GM19023 (cell line): ENCODE measurements at regions not wholly inside any gene's neighbourhood (a gene's known extent, or its start where the extent isn't known, plus 50 kb on each side); places are given as distances from the start of the nearest gene placed in this dataset.

Source experiments
- ATAC-seq: cut with Tn5 transposase; IDR thresholded peaks from one replicate; pipeline ENCODE4 v1.9.1; 2021; ENCODE audit warnings: mild to moderate bottlenecking, moderate library complexity; ENCODE audit not compliant: unreplicated experiment

DNA sequence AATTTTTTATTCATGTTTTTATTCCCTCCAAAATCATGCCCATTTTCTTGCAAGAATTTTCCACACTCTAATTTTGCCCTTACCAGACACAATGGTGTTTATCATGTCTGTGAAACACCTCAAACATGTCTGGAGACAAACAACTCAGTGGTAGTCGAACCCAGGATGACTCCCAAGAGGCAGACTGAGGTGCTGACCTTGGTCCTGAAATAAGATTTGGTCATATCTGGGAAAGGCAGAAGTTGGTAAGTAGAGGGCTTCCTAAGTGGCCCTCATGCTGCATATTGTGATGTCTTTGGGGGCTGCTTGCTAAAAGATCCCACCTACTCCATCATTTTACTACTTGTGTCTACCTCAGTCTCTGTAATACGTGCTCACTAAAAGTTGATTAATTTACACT lies 369.4 kb upstream of the ISX start:
- no peak for ATAC-seq

GRCh38 chr22:34702279-34702678 lies 363.7 kb upstream of the ISX start:
- no peak for ATAC-seq

- no peak for ATAC-seq
Measured at GRCh38 chr22:34709641-34710040, 356.3 kb upstream of the ISX start.

DNA sequence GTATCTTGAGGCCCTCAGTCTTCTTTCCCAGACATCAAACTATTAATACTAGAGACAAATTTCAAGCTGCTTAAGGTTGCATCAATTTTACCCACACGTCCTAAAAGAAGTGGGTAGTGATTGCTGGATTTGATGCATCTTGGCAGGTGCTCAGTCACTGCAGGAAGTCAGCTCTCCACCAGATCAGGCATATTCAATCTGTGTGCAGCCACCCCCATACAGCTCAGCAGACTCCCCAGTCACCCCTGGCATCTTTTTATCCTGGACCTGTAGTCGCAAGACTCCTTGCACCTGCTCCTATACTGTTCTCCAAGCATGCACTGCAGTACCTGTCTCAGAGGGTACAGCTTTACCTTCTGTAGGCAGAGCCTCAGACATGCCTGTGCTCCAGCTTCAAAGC lies 343.1 kb upstream of the ISX start:
- ATAC-seq, result no peak

DNA sequence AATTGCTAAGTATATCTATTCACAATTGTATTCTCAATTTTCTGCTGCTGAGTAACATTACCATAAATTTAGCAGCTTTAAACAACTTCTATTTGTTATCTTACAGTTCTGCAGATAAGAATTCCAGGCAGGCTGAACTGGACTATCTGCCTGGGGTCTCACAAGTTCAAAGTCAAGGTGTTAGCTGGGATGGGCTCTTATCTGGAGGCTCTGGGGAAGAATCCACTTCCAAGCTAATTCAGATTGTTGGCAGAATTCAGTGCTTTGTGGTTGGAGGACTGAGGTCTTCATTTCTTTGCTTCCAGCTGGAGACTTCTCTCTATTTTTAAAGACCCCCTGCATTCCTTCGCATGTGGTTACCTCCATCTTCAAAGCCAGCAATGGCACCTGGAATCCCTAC lies 329.9 kb upstream of the ISX start:
- no peak for ATAC-seq

- ATAC-seq, result no peak
Measured at GRCh38 chr22:34738661-34739400, 327.1 kb upstream of the ISX start.

DNA sequence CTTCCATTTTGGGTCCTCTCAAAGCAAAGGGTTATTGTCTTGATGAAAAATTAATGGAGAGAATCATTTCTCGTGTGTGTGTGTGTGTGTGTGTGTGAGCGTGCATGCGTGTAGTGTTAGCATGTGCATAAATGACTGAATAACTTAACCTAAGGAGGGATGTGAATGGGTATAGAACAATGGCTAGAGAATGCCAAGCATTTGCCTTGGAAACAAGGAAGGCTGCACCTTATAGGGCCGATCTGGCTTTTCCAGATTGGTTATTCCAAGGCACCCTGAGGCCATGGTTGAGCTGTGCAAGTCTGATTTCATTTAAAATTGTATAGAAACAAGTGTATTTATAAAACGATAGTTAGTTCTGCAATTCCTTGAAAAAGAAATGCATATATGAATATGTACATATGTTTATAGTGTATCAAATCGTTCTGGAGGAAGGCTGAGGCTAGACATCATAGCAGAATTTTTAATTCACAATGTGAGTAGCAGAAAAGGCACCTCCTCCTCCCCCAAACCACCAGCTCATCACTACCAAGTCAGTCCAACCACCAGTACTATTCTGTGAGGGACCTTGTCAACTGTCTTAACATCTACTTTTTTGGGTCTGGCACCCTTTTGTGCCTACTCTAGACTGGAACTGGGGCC lies 322.7 kb upstream of the ISX start:
- no peak for ATAC-seq

GRCh38 chr22:34760276-34761008 lies 305.5 kb upstream of the ISX start:
- ATAC-seq, result no peak

- ATAC-seq, result no peak
Measured at GRCh38 chr22:34761111-34761510, 304.8 kb upstream of the ISX start.

DNA sequence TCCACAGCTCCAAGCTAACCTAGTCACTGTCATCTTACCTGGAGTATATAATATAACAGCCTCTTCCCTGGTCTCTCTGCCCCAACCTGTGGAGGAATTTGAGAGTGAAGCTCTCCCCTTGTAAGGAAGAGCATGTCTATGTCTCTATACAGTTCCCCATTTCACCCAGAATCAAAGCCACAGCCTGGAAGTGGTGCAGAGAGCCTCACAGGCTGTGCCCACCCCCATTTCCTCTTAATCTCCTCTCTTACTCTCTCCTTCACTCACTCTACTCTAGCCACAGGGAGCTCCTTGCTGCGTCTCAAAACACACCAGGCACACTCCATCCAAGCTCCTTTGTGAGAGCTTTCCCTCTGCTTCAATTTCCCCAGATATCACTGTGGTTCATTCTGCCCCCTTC lies 302.5 kb upstream of the ISX start:
- ATAC-seq, result no peak

DNA sequence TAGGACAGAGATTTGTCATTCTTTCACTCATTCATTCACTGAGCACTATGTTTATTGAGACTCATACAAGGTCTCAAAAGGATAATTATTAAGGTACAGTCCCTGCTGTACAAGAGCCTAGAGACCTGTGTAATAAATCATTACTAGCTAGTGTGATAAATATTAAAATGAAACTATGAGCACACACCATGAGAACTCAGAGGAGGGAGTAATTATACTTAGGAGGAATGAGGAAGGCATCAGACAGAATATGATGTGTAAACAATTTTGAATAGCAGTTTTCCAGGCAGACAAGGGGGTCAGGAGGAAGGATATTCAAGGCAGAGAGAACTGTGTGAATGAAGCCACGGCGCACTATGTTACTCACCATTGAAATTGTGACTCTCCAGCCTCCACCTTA lies 300.8 kb upstream of the ISX start:
- ATAC-seq, result no peak

- no peak for ATAC-seq
Measured at GRCh38 chr22:34769361-34769760, 296.6 kb upstream of the ISX start.

GRCh38 chr22:34776817-34777216 lies 289.1 kb upstream of the ISX start:
- no peak for ATAC-seq

- ATAC-seq, result no peak
Measured at GRCh38 chr22:34781681-34782080, 284.3 kb upstream of the ISX start.

DNA sequence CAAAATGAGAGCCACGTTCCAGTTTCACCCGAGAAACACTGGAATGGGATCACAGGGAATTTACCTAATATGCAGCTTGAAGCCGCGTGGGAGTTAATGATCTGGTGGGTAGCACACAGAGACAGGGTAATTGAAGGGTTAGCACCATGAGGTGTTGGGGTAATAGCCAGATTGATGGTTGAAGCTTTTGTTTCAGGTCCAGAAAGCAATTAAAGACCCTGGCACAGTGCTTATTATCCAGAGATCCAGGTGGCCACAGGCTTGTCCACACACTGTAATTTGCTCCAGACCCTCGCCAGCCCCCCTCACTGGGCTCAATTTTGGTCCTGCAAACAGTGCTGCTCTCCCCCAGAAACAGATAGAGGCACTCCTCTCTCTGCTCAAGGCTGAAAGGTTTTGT lies 282.5 kb upstream of the ISX start:
- ATAC-seq, result no peak

GRCh38 chr22:34784056-34784455 lies 281.9 kb upstream of the ISX start:
- ATAC-seq, result no peak

- no peak for ATAC-seq
Measured at GRCh38 chr22:34797826-34798225, 268.1 kb upstream of the ISX start.

- ATAC-seq, result no peak
Measured at GRCh38 chr22:34798605-34799004, 267.4 kb upstream of the ISX start.

- ATAC-seq, result no peak
Measured at GRCh38 chr22:34800260-34800980, 265.5 kb upstream of the ISX start.

DNA sequence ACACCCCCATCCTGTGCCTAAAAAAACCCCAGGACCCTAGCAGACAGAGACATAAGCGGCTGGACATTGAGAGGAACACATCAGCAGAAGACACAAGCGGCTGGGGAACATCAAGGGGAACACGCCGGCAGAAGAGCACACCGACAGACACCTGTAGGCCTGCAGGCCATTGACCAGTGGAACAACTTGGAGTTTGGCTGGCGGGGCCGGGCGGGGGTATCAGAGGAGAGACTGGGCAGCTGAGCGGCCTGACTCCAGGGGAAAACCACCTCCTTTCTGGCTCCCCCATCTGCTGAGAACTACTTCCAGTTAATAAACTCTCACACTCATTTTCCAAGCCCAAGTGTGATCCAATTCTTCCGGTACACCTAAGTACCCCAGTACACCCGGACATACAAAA lies 264.7 kb upstream of the ISX start:
- ATAC-seq, result no peak

- ATAC-seq, result no peak
Measured at GRCh38 chr22:34804091-34804490, 261.9 kb upstream of the ISX start.
